Esophagus muscularis mucosa (tissue), 2 donors: ENCODE measurements at regions not wholly inside any gene's neighbourhood (a gene's known extent, or its start where the extent isn't known, plus 50 kb on each side); places are given as distances from the start of the nearest gene placed in this dataset.

Source experiments
- POLR2A ChIP-seq: fragments of 450-650 bp; IDR thresholded peaks from one replicate; pipeline ENCODE4 v1.6.1; 2017; ENCODE audit warnings: antibody characterized with exemption, moderate library complexity, mild to moderate bottlenecking, low read depth
- POLR2AphosphoS5 ChIP-seq, 2 donors: sonication (generic); formaldehyde crosslinking; IDR thresholded peaks; one replicate each; pipeline ENCODE4 v1.6.1; 2017; ENCODE audit warnings: antibody characterized with exemption in 2 of 2

GRCh38 chr10:6986927-6987326, 406.9 kb upstream of the PRKCQ start:
- no peak for TF ChIP-seq POLR2A
- TF ChIP-seq POLR2AphosphoS5 (IDR thresholded peaks at IDR 0.05) = no peak
